ENCODE measurements at regions not wholly inside any gene's neighbourhood (a gene's known extent, or its start where the extent isn't known, plus 50 kb on each side); places are given as distances from the start of the nearest gene placed in this dataset.

- Histone ChIP-seq H3K9me3 (replicated peaks; ENCODE audit: control insufficient read depth, insufficient read depth, low read length) (peaks cover 15% of the 10 kb centered on the region), H3K9me1 (replicated peaks; ENCODE audit: control insufficient read depth, extremely low read depth, insufficient read depth, low read length) (no peaks in the 10 kb centered on the region), H2AFZ (ENCODE audit: low read depth, low read length) (no peak overlapping the region), H3K4me1 (ENCODE audit: control insufficient read depth, extremely low read depth, insufficient read depth, low read length) (no peaks in the 10 kb centered on the region), H3K79me2 (ENCODE audit: control insufficient read depth, insufficient read depth, low read length) (no peaks in the 10 kb centered on the region), H3K27me3 (ENCODE audit: control insufficient read depth in 2 of 2, insufficient read depth in 2 of 2, low read length in 2 of 2) (no peaks in the 10 kb centered on the region), H4K20me1 (replicated peaks; ENCODE audit: control insufficient read depth, extremely low read depth, insufficient read depth, low read length) (no peaks in the 10 kb centered on the region), H3K27ac (ENCODE audit: insufficient read depth, low read depth, low read length) (no peak overlapping the region), H3K4me2 (ENCODE audit: insufficient read depth, low read length) (no peak overlapping the region), H3K9ac (replicated peaks; ENCODE audit: extremely low read depth, insufficient read depth, low read length) (no peak overlapping the region), H3K4me3 (replicated peaks in 1 of 3; ENCODE audit: insufficient read depth in 1 of 3, low read depth in 1 of 3, low read length in 3 of 3) (no peak overlapping the region), H3K36me3 (ENCODE audit: control insufficient read depth in 2 of 2, extremely low read depth in 1 of 2, insufficient read depth in 2 of 2, low read length in 2 of 2) (no peaks in the 10 kb centered on the region)
- ChIA-PET POLR2A (no interaction called here), CTCF (no interaction called here)
- DNase-seq (ENCODE audit: low read depth, low spot score): no peak
- FAIRE-seq: no peak
- intact Hi-C loops (cut with micrococcal nuclease) (no loop called here), dilution Hi-C loops (cut with MboI; ENCODE audit: extremely low pct_ligation_motif_present, low sequenced_read_pairs) (no loop called here)
- TF ChIP-seq POLR2A (IDR thresholded peaks at IDR 0.05; ENCODE audit: low read depth, low read length) (no peak), MYC (IDR thresholded peaks at IDR 0.05; ENCODE audit: low read depth, low read length) (no peak), POLR2AphosphoS5 (IDR thresholded peaks at IDR 0.05; ENCODE audit: insufficient read depth, low read depth, low read length) (no peak), MAX (IDR thresholded peaks at IDR 0.05; ENCODE audit: insufficient read depth, insufficient read length) (no peak), GATA2 (IDR thresholded peaks at IDR 0.05; ENCODE audit: insufficient read depth, insufficient read length, low read depth, low read length) (no peak), FOS (IDR thresholded peaks at IDR 0.05; ENCODE audit: borderline replicate concordance, insufficient read depth, low read length) (no peak), EZH2 (IDR thresholded peaks at IDR 0.05; ENCODE audit: borderline replicate concordance, low read depth, low read length, severe bottlenecking) (no peak), JUN (IDR thresholded peaks at IDR 0.05; ENCODE audit: borderline replicate concordance, insufficient read depth, insufficient read length, low read depth) (no peak)
- TF ChIP-seq, protein P1, sequence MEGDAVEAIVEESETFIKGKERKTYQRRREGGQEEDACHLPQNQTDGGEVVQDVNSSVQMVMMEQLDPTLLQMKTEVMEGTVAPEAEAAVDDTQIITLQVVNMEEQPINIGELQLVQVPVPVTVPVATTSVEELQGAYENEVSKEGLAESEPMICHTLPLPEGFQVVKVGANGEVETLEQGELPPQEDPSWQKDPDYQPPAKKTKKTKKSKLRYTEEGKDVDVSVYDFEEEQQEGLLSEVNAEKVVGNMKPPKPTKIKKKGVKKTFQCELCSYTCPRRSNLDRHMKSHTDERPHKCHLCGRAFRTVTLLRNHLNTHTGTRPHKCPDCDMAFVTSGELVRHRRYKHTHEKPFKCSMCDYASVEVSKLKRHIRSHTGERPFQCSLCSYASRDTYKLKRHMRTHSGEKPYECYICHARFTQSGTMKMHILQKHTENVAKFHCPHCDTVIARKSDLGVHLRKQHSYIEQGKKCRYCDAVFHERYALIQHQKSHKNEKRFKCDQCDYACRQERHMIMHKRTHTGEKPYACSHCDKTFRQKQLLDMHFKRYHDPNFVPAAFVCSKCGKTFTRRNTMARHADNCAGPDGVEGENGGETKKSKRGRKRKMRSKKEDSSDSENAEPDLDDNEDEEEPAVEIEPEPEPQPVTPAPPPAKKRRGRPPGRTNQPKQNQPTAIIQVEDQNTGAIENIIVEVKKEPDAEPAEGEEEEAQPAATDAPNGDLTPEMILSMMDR (IDR thresholded peaks at IDR 0.05; ENCODE audit: extremely low read depth in 1 of 2, insufficient read depth in 1 of 2, low read depth in 1 of 2, low read length in 2 of 2): no peak
- no TSS peak for BruUV-seq (replicated peaks)
Measured at GRCh38 chr14:98167705-98168104, 1104.3 kb downstream of the BCL11B start.
